SK-N-MC (cell line): ENCODE measurements at regions not wholly inside any gene's neighbourhood (a gene's known extent, or its start where the extent isn't known, plus 50 kb on each side); places are given as distances from the start of the nearest gene placed in this dataset.

ENCODE experiments used
- DNase-seq: peaks from one replicate; pipeline ENCODE4 v3.0.0-alpha.2; 2011; ENCODE audit warnings: low read depth, low spot score
- H3K27ac ChIP-seq: fragments of 200-600 bp; sonication (generic); 2 replicates; pipeline ENCODE4 v1.5.1; 2016; ENCODE audit warnings: mixed run types
- H3K36me3 ChIP-seq: fragments of 200-600 bp; sonication (generic); 2 replicates; pipeline ENCODE4 v1.6.1; 2017; ENCODE audit warnings: antibody characterized with exemption, low read length, mixed read lengths; ENCODE audit not compliant: insufficient read depth
- H3K4me3 ChIP-seq: fragments of 200-600 bp; sonication (generic); 2 replicates; pipeline ENCODE4 v1.5.1; 2016
- H3K9ac ChIP-seq: fragments of 200-600 bp; sonication (generic); 2 replicates; pipeline ENCODE4 v1.8.0; 2017; ENCODE audit warnings: mixed run types, mixed read lengths; ENCODE audit not compliant: insufficient read length
- H3K9me3 ChIP-seq: fragments of 200-600 bp; sonication (generic); 2 replicates; pipeline ENCODE4 v1.6.1; 2017; ENCODE audit warnings: low read depth, mild to moderate bottlenecking, antibody characterized with exemption, low read length, moderate library complexity, mixed read lengths
- EZH2 ChIP-seq: fragments of 200-600 bp; sonication (generic); IDR thresholded peaks from one replicate; pipeline ENCODE4 v1.6.1; 2017; ENCODE audit warnings: antibody characterized with exemption
- FOXP2 ChIP-seq: optimal IDR thresholded peaks from 2 replicates; pipeline ENCODE3; 2011; ENCODE audit warnings: mild to moderate bottlenecking, moderate library complexity; ENCODE audit not compliant: insufficient read depth; ENCODE audit errors: extremely low read length, control extremely low read depth
- POLR2AphosphoS5 ChIP-seq: IDR thresholded peaks from 2 replicates; pipeline ENCODE4 v1.6.1; 2012; ENCODE audit warnings: mild to moderate bottlenecking, low read depth, low read length, borderline replicate concordance

DNA sequence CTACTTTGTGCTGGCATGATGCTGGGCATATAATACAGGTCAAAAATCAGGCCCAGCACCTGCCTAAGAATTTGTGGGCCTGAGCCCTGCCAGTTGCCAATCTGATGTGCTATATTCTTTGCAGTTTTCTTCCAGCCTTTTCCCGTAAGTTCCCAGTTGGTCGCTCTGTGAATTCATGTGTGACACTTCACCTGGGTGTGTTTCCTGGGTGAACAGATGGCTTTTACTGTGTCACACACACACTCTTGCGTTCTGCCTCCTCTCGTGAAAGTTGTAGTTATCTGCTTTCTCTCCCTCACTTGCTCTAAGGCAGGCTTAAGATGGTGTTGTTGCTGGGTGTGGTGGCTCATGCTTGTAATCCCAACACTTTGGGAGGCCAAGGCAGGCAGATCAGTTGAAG lies 153.5 kb upstream of the DMRT1 start:
- Histone ChIP-seq H3K9me3 (no peaks in the 10 kb centered on the region), H3K9ac (no peak overlapping the region), H3K4me3 (no peak overlapping the region), H3K36me3 (no peaks in the 10 kb centered on the region), H3K27ac (no peak overlapping the region)
- TF ChIP-seq FOXP2 (no peak), POLR2AphosphoS5 (no peak), EZH2 (no peak)
- no peak for DNase-seq

DNA sequence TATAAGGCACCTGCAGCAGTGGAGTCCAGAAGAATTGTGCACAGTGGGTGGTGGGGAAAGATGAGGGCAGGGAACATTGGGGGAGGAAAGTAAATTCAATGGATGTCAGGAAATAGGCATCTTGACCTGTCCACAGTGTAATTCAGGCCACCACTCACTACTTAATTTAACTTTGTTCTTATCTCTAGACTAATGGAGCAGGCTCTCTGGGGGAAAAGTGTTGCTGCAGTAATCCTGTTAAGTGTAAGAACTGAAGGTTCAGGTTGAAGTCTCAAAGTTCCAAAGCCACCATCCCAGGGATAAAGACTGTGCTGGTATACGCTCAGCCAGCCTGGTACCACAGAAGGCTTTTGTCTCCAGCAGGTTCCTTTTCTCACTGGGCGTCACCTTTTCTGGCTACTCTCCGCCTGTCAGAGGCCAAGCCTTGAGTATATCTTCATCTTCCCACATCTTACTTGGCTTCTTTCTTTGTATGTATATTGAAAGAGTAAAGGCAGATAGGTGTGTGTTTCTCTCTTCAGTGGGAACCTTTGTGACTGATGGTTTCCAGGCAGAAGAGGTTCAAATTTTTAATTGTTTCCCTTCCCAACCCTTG lies 150.9 kb upstream of the DMRT1 start:
- H3K36me3 ChIP-seq, result no peaks in the 10 kb centered on the region
- no peaks in the 10 kb centered on the region for H3K9me3 ChIP-seq
- no peak for DNase-seq
- no peak overlapping the region for H3K4me3 ChIP-seq
- TF ChIP-seq EZH2 (no peak), POLR2AphosphoS5 (no peak), FOXP2 (no peak)
- 0 out of 2 replicates have a peak overlapping the region, but pooled peaks have one; percentile 44 for H3K27ac ChIP-seq
- H3K9ac ChIP-seq, result no peak overlapping the region

DNA sequence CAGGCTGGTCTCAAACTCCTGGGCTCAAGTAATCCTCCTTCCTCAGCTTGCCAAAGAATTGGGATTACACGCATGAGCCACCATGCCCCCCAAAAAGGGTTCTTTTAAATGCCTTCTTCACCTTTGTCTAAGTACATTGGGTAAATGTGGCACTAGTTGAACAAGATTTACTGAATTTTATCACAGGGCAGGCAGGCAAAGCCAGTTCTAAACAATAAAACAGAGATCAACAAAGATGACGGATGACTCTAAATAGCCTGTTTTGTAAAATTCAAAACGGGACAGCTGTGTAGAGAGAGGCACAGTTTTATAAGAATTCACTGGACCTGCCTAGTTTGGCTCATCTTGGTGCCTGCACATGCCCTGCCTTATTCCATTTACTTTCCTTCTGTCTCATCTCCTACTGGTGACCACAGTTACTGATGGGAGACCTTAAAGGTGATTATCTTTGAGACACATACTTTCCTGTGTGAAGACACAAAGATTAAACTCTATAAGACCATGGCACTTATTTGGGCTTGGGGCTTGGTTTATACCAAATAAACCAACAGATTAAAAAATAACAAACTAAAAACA lies 149.6 kb upstream of the DMRT1 start:
- no peak overlapping the region for H3K4me3 ChIP-seq
- no peaks in the 10 kb centered on the region for H3K9me3 ChIP-seq
- H3K9ac ChIP-seq, result no peak overlapping the region
- TF ChIP-seq FOXP2 (no peak), POLR2AphosphoS5 (no peak), EZH2 (no peak)
- no peak for DNase-seq
- H3K36me3 ChIP-seq, result no peaks in the 10 kb centered on the region
- peak overlapping the region; percentile 100 for H3K27ac ChIP-seq

DNA sequence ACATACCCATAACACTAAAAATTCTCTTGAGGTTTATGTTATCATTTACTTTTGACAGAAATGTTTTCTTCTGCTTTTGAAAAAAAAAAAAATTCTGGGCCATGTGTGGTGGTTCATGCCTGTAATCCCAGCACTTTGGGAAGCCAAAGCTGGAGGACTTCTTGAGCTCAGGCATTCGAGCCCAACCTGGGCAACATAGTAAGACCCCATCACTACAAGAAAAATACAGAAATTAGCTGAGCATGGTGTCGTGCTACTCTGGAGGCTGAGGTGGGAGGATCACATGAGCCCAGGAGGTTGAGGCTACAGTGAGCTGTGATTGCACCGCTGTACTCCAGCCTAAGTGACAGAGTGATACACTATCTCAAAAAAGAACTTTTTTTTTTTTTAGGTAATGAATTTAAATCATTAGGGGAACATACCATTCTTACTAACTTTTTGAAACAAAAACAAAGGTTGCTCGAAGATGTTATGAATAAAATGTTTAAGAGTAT lies 148.8 kb upstream of the DMRT1 start:
- DNase-seq, result no peak

DNA sequence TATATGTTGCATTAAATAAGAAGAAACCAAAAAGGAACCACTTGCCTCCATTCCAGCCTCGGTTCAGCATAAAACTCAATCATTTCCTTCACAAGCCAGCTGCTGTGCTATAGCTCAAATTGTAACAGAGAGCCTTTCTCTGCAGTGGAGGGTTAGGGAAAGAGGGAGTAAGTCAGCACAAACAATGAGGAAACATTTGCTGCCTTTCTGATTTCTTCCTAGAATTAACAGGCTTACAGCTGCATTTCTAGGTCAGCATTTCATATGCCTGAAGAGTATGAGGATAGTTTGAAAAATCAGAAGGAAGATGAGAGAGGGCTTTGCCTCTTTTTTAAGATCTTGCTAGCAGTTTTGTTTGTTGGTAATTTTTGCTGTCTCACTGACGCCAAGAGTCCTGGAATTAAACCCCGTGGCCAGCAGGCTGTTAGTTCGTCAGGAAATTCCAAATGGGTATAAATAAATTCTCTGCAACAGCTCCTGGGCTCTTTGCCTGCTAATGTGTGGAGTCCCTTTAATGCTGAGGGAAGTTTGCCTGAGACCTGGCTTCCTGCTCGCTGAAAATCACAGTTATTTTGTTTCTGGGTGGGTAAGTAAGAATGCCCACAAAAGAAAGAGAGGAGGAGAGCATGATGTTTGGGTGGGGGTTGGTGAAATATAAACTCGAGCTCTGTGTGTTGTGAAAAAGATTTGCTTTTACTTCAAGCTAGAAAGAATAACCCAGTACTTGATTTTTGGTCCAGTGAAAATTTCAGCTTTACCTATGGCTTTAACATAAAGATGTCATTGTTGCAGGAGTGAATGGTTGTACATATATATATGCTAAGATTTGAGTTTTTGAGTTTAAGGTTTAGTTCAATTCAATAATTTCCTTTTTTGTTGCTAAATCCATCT lies 148.1 kb upstream of the DMRT1 start:
- DNase-seq, result peak; percentile 63
- peak overlapping the region; percentile 83 for H3K9ac ChIP-seq
- H3K36me3 ChIP-seq, result no peaks in the 10 kb centered on the region
- H3K9me3 ChIP-seq, result no peaks in the 10 kb centered on the region
- H3K27ac ChIP-seq, result peak overlapping the region; percentile 100
- peak overlapping the region; percentile 79 for H3K4me3 ChIP-seq
- no peak for TF ChIP-seq FOXP2
- TF ChIP-seq EZH2, result no peak
- TF ChIP-seq POLR2AphosphoS5, result 0 out of 2 replicates have a peak, but pooled peaks have one; percentile 37

More for the DNA sequence above, 148.8 kb upstream of the DMRT1 start:
- Histone ChIP-seq H3K36me3 (no peaks in the 10 kb centered on the region), H3K4me3 (peak overlapping the region; percentile 79), H3K9ac (peak overlapping the region; percentile 83), H3K9me3 (no peaks in the 10 kb centered on the region), H3K27ac (peak overlapping the region; percentile 100)
- no peak for TF ChIP-seq POLR2AphosphoS5
- no peak for TF ChIP-seq EZH2
- no peak for TF ChIP-seq FOXP2

DNA sequence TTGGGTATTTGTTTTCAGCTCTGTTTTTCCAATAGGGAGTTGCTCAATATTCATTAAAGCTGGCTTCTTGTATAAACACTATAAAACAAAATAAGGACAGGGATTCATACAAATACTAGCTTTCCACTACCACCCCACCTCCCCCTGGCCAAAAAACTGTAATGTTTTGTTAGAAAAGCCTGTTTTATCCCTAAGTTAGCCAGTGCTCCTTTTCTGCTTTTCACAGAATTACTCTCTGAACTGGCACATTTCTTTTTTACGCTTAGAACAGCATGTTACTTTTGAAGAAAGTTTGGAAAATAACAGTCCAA lies 147.4 kb upstream of the DMRT1 start:
- no peak for TF ChIP-seq FOXP2
- no peak for TF ChIP-seq EZH2
- no peak for TF ChIP-seq POLR2AphosphoS5
- no peak for DNase-seq
- H3K4me3 ChIP-seq, result peak overlapping the region; percentile 79
- H3K36me3 ChIP-seq, result no peaks in the 10 kb centered on the region
- H3K9me3 ChIP-seq, result no peaks in the 10 kb centered on the region
- peak overlapping the region; percentile 83 for H3K9ac ChIP-seq
- H3K27ac ChIP-seq, result peak overlapping the region; percentile 100

DNA sequence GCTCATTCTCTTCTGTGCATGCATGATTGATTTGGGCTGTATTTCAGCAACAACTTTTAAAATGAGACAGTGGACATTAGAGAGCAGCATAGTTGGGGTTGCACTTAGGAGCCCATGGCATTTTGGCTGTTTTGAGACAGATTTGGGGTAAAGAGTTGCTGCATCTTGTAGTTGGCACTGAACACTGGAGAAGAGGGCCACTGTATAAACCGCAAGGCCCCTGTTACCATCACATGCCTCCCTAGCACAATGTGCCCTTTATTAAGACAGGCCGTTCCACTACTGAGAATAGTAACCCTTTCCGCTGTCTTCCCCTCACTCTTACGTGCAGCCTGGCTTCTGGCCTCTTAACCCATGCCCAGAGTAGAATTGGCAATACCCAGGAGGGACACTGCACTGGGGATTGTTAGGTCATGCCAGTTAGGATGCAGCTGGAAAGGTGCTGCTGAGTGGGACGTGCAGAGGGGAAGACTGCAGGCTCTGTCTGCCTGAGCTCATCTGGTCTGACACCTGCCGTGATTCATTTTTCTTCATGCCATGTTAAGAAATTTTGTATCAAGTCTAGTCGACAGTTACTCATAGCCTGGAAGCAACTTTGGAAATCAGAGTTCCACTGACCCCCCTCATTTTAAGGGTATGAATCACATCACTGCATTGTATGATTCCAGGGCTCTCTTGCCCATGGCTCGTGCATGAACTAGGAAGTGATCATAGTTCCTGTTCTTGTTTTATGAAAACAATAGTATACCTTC lies 146.9 kb upstream of the DMRT1 start:
- peak overlapping the region; percentile 79 for H3K4me3 ChIP-seq
- H3K9me3 ChIP-seq, result no peaks in the 10 kb centered on the region
- DNase-seq, result no peak
- H3K27ac ChIP-seq, result peak overlapping the region; percentile 100
- no peak for TF ChIP-seq EZH2
- TF ChIP-seq POLR2AphosphoS5, result no peak
- H3K9ac ChIP-seq, result peak overlapping the region; percentile 83
- no peaks in the 10 kb centered on the region for H3K36me3 ChIP-seq

DNA sequence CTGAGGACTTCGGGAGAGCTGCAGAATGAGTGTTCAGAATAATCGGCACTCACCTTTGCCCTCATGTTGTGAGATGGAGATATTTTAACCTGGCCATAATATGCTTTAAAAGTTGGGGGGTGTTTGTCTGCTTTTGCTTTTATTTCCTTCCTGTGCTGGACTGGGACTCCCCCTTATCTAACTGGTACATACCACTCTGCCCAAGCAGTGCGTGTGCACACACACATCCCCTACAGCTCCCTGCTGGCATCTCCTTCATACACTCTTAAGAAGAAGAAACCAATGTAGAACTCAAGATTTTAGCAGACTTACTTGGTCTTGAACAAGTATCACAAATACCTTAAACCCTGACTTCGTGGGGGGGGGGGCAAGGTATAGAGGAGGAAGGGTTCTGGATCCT lies 146.2 kb upstream of the DMRT1 start:
- TF ChIP-seq FOXP2, result no peak
- TF ChIP-seq POLR2AphosphoS5, result no peak

More for the DNA sequence above, 146.2 kb upstream of the DMRT1 start:
- H3K27ac ChIP-seq, result no peak overlapping the region
- H3K4me3 ChIP-seq, result peak overlapping the region; percentile 79
- peak overlapping the region; percentile 83 for H3K9ac ChIP-seq
- no peaks in the 10 kb centered on the region for H3K36me3 ChIP-seq
- no peak for DNase-seq
- no peaks in the 10 kb centered on the region for H3K9me3 ChIP-seq
